WTC11 (cell line): ENCODE measurements at regions not wholly inside any gene's neighbourhood (a gene's known extent, or its start where the extent isn't known, plus 50 kb on each side); places are given as distances from the start of the nearest gene placed in this dataset.

Experiments used
- ATF1 ChIP-seq: sonication (generic); formaldehyde crosslinking; IDR thresholded peaks from 2 replicates; pipeline ENCODE4 v1.8.1; 2023; ENCODE audit warnings: mild to moderate bottlenecking, moderate library complexity, missing genetic modification reagents
- ATF2 ChIP-seq: sonication (generic); formaldehyde crosslinking; IDR thresholded peaks from 2 replicates; pipeline ENCODE4 v1.8.1; 2022; ENCODE audit warnings: low read depth, missing genetic modification reagents, borderline replicate concordance
- CREB1 ChIP-seq: sonication (generic); formaldehyde crosslinking; IDR thresholded peaks from 2 replicates; pipeline ENCODE4 v1.8.0; 2023; ENCODE audit warnings: mild to moderate bottlenecking, missing genetic modification reagents
- CTCF ChIP-seq: fragments of 200-600 bp; IDR thresholded peaks from 2 replicates; pipeline ENCODE4 v1.8.0; 2022; ENCODE audit warnings: antibody characterized with exemption
- ELF4 ChIP-seq: sonication (generic); formaldehyde crosslinking; IDR thresholded peaks from 2 replicates; pipeline ENCODE4 v1.8.1; 2022; ENCODE audit warnings: low read depth, mild to moderate bottlenecking, moderate library complexity, missing genetic modification reagents
- FOXJ3 ChIP-seq: sonication (generic); formaldehyde crosslinking; IDR thresholded peaks from 2 replicates; pipeline ENCODE4 v1.9.0; 2021; ENCODE audit warnings: missing genetic modification reagents, mild to moderate bottlenecking, borderline replicate concordance
- JUN ChIP-seq: sonication (generic); formaldehyde crosslinking; IDR thresholded peaks from 2 replicates; pipeline ENCODE4 v1.8.0; 2023; ENCODE audit warnings: mild to moderate bottlenecking, missing genetic modification reagents
- SMAD3 ChIP-seq: sonication (generic); formaldehyde crosslinking; IDR thresholded peaks from 2 replicates; pipeline ENCODE4 v1.8.0; 2022; ENCODE audit warnings: missing genetic modification reagents, mild to moderate bottlenecking, borderline replicate concordance
- SP1 ChIP-seq: sonication (generic); formaldehyde crosslinking; conservative IDR thresholded peaks from 2 replicates; pipeline ENCODE4 v1.8.1; 2022; ENCODE audit warnings: missing genetic modification reagents
- TP53 ChIP-seq: sonication (generic); formaldehyde crosslinking; IDR thresholded peaks from 2 replicates; pipeline ENCODE4 v1.8.1; 2023; ENCODE audit warnings: mild to moderate bottlenecking, missing genetic modification reagents
- ZNF232 ChIP-seq: sonication (generic); formaldehyde crosslinking; IDR thresholded peaks from 2 replicates; pipeline ENCODE4 v1.8.0; 2022; ENCODE audit warnings: mild to moderate bottlenecking, missing genetic modification reagents
- TF ChIP-seq, protein P1 (sequence below): sonication (generic); formaldehyde crosslinking; IDR thresholded peaks from 2 replicates; pipeline ENCODE4 v1.8.1; 2023; ENCODE audit warnings: mild to moderate bottlenecking, missing genetic modification reagents

GRCh38 chr16:51759999-51760398 is 608.9 kb upstream of the SALL1 start:
- TF ChIP-seq ATF2 (CRISPR knock-in tag) (no peak), ELF4 (no peak), ZNF232 (CRISPR knock-in tag) (no peak), CTCF (no peak), SMAD3 (CRISPR knock-in tag) (no peak), CREB1 (no peak), ATF1 (CRISPR knock-in tag) (no peak), TP53 (no peak), SP1 (CRISPR knock-in tag) (no peak), JUN (CRISPR knock-in tag) (no peak), FOXJ3 (CRISPR knock-in tag) (no peak)
- TF ChIP-seq, protein P1, sequence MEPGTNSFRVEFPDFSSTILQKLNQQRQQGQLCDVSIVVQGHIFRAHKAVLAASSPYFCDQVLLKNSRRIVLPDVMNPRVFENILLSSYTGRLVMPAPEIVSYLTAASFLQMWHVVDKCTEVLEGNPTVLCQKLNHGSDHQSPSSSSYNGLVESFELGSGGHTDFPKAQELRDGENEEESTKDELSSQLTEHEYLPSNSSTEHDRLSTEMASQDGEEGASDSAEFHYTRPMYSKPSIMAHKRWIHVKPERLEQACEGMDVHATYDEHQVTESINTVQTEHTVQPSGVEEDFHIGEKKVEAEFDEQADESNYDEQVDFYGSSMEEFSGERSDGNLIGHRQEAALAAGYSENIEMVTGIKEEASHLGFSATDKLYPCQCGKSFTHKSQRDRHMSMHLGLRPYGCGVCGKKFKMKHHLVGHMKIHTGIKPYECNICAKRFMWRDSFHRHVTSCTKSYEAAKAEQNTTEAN (CRISPR knock-in tag) = no peak
